ENCODE measurements at regions not wholly inside any gene's neighbourhood (a gene's known extent, or its start where the extent isn't known, plus 50 kb on each side); places are given as distances from the start of the nearest gene placed in this dataset.

DNA sequence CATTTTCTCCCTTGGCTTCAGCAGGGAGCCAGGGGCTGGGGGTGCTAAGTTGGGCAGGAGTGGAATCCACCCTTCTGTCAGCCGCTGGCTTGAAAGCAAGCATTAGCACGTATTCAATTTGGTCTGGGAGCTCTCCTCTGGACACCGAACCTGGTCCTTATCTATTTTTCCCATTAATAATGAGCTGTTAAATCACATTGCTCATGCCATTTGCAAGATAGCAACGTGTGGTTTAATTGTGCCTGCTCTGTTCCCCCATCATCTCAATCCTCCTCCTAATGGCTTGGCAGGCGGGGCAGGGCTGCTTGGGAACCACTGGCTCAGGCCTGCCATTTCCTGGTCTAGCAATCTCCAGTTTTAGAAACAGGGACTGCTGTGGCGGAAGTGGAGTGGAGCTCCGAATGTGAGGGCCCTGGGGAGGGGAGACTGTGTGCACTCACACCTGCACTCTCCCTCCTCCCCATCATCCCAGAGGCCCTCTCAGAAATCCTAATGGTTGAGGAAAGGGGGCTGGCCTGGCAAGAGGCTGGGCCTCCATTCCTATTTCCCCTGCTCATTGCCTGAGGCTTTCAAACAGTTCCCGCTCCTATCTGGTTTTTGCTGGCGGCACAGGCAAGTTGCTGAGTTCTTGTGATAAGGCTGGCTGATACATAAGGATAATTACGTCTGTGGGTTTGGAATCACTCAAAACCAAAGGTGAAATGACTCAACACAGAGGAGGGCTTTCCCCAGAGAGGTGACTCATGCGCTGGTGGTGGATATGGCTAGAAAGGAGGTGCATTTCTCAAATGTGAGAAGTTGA is 201.2 kb upstream of the E2F8 start (continued):
- TF ChIP-seq KLF16 (IDR thresholded peaks at IDR 0.05) (peak; percentile 97), CBX2 (IDR thresholded peaks at IDR 0.05; ENCODE audit: insufficient read depth, low read length, poor library complexity, severe bottlenecking) (no peak), CREM (IDR thresholded peaks at IDR 0.05; ENCODE audit: low read depth) (peak; percentile 86), RBFOX2 (IDR thresholded peaks at IDR 0.05; ENCODE audit: low read depth, low read length) (peak; percentile 55), ZNF316 (IDR thresholded peaks at IDR 0.05) (peak; percentile 50), ZNF140 (CRISPR knock-in tag; IDR thresholded peaks at IDR 0.05) (no peak), COPS2 (conservative IDR thresholded peaks at IDR 0.05) (no peak), RUNX1 (IDR thresholded peaks at IDR 0.05; ENCODE audit: low read depth) (peak; percentile 89), ATF7 (IDR thresholded peaks at IDR 0.05) (peak; percentile 94), PRPF4 (IDR thresholded peaks at IDR 0.05; ENCODE audit: insufficient read depth, low read depth, low read length, poor library complexity, severe bottlenecking) (no peak), DMBX1 (CRISPR knock-in tag; IDR thresholded peaks at IDR 0.05; ENCODE audit: borderline replicate concordance) (peak; percentile 44; the same call in 1 of the 2 replicates), JUN (IDR thresholded peaks at IDR 0.05; ENCODE audit: borderline replicate concordance, low read depth, low read length) (peak; percentile 99), JUN (CRISPR knock-in tag; IDR thresholded peaks at IDR 0.05; ENCODE audit: borderline replicate concordance) (peak; percentile 87; the same call in 1 of the 2 replicates), FOS (IDR thresholded peaks at IDR 0.05; ENCODE audit: extremely low read depth, insufficient read length) (peak; percentile 72), EGR1 (conservative IDR thresholded peaks at IDR 0.05) (0 out of 2 replicates have a peak, but pooled peaks have one; percentile 8), TCF7 (IDR thresholded peaks at IDR 0.05; ENCODE audit: borderline replicate concordance) (peak; percentile 78; the same call in 1 of the 2 replicates), XRCC5 (IDR thresholded peaks at IDR 0.05; ENCODE audit: low read depth, low read length) (no peak), TARDBP (IDR thresholded peaks at IDR 0.05) (peak; percentile 57; the same call in 1 of the 2 replicates)
- TF ChIP-seq, protein P1, sequence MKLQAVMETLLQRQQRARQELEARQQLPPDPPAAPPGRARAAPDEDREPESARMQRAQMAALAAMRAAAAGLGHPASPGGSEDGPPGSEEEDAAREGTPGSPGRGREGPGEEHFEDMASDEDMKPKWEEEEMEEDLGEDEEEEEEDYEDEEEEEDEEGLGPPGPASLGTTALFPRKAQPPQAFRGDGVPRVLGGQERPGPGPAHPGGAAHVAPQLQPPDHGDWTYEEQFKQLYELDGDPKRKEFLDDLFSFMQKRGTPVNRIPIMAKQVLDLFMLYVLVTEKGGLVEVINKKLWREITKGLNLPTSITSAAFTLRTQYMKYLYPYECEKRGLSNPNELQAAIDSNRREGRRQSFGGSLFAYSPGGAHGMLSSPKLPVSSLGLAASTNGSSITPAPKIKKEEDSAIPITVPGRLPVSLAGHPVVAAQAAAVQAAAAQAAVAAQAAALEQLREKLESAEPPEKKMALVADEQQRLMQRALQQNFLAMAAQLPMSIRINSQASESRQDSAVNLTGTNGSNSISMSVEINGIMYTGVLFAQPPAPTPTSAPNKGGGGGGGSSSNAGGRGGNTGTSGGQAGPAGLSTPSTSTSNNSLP (IDR thresholded peaks at IDR 0.05; ENCODE audit: borderline replicate concordance, low read depth, low read length): peak; percentile 94
- TF ChIP-seq, protein P2, sequence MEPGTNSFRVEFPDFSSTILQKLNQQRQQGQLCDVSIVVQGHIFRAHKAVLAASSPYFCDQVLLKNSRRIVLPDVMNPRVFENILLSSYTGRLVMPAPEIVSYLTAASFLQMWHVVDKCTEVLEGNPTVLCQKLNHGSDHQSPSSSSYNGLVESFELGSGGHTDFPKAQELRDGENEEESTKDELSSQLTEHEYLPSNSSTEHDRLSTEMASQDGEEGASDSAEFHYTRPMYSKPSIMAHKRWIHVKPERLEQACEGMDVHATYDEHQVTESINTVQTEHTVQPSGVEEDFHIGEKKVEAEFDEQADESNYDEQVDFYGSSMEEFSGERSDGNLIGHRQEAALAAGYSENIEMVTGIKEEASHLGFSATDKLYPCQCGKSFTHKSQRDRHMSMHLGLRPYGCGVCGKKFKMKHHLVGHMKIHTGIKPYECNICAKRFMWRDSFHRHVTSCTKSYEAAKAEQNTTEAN (CRISPR knock-in tag; IDR thresholded peaks at IDR 0.05): no peak
- TF ChIP-seq, protein P3, sequence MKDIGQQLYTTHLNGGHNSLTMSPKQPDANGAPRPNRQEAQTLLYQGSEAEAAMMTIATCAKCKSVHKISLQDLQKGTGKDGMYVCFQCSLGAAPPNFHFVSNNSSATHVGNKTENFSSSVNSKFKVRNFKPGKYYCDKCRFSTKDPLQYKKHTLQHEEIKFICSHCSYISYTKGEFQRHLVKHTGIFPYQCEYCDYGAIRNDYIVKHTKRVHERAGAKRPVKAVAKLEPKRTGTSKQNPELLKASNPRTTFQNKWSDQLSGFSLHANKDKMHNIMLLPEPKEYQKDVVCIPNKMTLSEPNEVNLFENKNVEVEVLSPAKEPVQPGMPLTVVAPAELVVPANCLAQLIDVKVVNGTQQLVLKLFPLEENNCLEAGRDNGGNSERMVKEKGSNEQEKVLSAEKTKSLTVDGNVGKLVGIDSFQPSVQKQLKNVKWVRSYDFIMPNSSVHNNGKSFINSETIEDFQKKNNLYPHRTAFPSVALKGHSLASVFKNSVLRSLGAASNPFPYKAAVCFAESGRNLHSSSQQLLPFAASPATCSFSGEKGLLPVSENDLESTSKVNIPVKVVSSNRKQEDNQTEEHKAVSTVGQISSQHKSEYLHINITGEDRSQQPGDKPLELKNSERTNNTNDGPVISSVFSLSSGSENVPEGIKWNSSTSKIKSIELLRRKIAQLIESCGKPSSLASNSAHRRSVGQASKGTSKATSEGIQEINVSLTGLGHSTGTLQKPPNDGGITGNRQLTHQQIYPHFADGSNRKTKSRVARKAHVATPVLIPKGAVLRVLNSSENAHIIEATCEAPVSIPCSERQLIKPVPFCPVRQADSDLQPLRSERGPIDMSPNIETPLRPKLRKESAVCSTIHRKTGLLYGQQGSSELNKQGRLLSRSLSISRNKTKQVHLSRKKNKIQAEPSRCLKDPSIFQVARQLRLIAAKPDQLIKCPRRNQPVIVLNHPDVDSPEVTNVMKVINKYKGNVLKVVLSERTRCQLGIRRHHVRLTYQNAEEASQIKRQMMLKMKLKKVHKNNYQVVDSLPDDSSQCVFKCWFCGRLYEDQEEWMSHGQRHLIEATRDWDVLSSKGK (CRISPR knock-in tag; IDR thresholded peaks at IDR 0.05): no peak
- TF ChIP-seq, protein P4, sequence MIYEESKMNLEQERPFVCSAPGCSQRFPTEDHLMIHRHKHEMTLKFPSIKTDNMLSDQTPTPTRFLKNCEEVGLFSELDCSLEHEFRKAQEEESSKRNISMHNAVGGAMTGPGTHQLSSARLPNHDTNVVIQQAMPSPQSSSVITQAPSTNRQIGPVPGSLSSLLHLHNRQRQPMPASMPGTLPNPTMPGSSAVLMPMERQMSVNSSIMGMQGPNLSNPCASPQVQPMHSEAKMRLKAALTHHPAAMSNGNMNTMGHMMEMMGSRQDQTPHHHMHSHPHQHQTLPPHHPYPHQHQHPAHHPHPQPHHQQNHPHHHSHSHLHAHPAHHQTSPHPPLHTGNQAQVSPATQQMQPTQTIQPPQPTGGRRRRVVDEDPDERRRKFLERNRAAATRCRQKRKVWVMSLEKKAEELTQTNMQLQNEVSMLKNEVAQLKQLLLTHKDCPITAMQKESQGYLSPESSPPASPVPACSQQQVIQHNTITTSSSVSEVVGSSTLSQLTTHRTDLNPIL (CRISPR knock-in tag; IDR thresholded peaks at IDR 0.05): no peak
